GM23338 (cell line): ENCODE measurements at regions not wholly inside any gene's neighbourhood (a gene's known extent, or its start where the extent isn't known, plus 50 kb on each side); places are given as distances from the start of the nearest gene placed in this dataset.

ENCODE experiments used
- ATAC-seq: fragments of 200-7000 bp; cut with Tn5 transposase; 3 replicates; pipeline ENCODE4 v1.9.1; 2020
- DNase-seq: peaks from one replicate; pipeline ENCODE4 v3.0.0-alpha.2; 2015; ENCODE audit warnings: low spot score
- H2AFZ ChIP-seq: fragments of 200-600 bp; sonication (generic); 2 replicates; pipeline ENCODE4 v1.8.0; 2016; ENCODE audit warnings: antibody characterized with exemption, mild to moderate bottlenecking, moderate library complexity
- H3F3A ChIP-seq: fragments of 200-600 bp; sonication (generic); replicated peaks from 2 replicates; pipeline ENCODE4 v1.8.0; 2017; ENCODE audit warnings: antibody characterized with exemption, mixed run types, low read depth
- H3K27ac ChIP-seq: fragments of 200-600 bp; sonication (generic); 2 replicates; pipeline ENCODE4 v1.6.1; 2016; ENCODE audit warnings: low read depth
- H3K27me3 ChIP-seq: fragments of 200-600 bp; sonication (generic); 2 replicates; pipeline ENCODE4 v1.8.0; 2016; ENCODE audit warnings: mild to moderate bottlenecking, mixed run types, moderate library complexity; ENCODE audit not compliant: insufficient read depth
- H3K36me3 ChIP-seq: fragments of 200-600 bp; sonication (generic); 2 replicates; pipeline ENCODE4 v1.8.0; 2016; ENCODE audit warnings: mild to moderate bottlenecking; ENCODE audit not compliant: insufficient read depth
- H3K4me1 ChIP-seq: fragments of 200-600 bp; sonication (generic); 2 replicates; pipeline ENCODE4 v1.8.0; 2016; ENCODE audit warnings: mild to moderate bottlenecking, moderate library complexity; ENCODE audit not compliant: insufficient read depth
- H3K4me2 ChIP-seq: fragments of 200-600 bp; sonication (generic); 2 replicates; pipeline ENCODE4 v1.7.1; 2017; ENCODE audit warnings: mixed run types
- H3K4me3 ChIP-seq: fragments of 200-600 bp; sonication (generic); 2 replicates; pipeline ENCODE4 v1.6.1; 2016; ENCODE audit warnings: mixed run types
- H3K79me2 ChIP-seq: fragments of 200-600 bp; sonication (generic); replicated peaks from 2 replicates; pipeline ENCODE4 v1.8.0; 2017; ENCODE audit warnings: mild to moderate bottlenecking; ENCODE audit not compliant: insufficient read depth
- H3K9me2 ChIP-seq: fragments of 200-600 bp; sonication (generic); 2 replicates; pipeline ENCODE4 v1.8.0; 2017; ENCODE audit not compliant: insufficient read depth
- H4K20me1 ChIP-seq: fragments of 200-600 bp; sonication (generic); replicated peaks from 2 replicates; pipeline ENCODE4 v1.8.0; 2017; ENCODE audit warnings: mild to moderate bottlenecking; ENCODE audit not compliant: insufficient read depth
- H3K27ac Mint-ChIP-seq: 2 replicates; pipeline ENCODE4 v1.8.0; 2020; ENCODE audit warnings: inconsistent platforms, mild to moderate bottlenecking, moderate library complexity, mixed read lengths
- H3K27me3 Mint-ChIP-seq: 3 replicates; pipeline ENCODE4 v1.8.0; 2022; ENCODE audit warnings: low read depth, mild to moderate bottlenecking, moderate library complexity, mixed read lengths, inconsistent platforms; ENCODE audit not compliant: insufficient read depth, poor library complexity
- H3K36me3 Mint-ChIP-seq: 3 replicates; pipeline ENCODE4 v1.8.0; 2021; ENCODE audit warnings: low read depth, mild to moderate bottlenecking, inconsistent platforms, moderate library complexity, mixed read lengths
- H3K4me1 Mint-ChIP-seq: 3 replicates; pipeline ENCODE4 v1.8.0; 2020; ENCODE audit warnings: mild to moderate bottlenecking, inconsistent platforms, mixed read lengths
- H3K4me3 Mint-ChIP-seq: 3 replicates; pipeline ENCODE4 v1.8.0; 2021; ENCODE audit warnings: moderate library complexity, mild to moderate bottlenecking, inconsistent platforms, mixed read lengths
- H3K9me3 Mint-ChIP-seq: 3 replicates; pipeline ENCODE4 v1.8.0; 2020; ENCODE audit warnings: moderate library complexity, mild to moderate bottlenecking, inconsistent platforms, mixed read lengths
- CREB1 ChIP-seq: fragments of 250-450 bp; sonication (Bioruptor Pico); IDR thresholded peaks from 2 replicates; pipeline ENCODE4 v1.5.0; 2020; ENCODE audit warnings: low read depth, mild to moderate bottlenecking, moderate library complexity
- CTCF ChIP-seq, 2 experiments: fragments of 200-600 bp in 1 of 2; sonication (generic) in 1 of 2; conservative IDR thresholded peaks; 2 replicates each; pipeline versions ENCODE4 v1.5.1 to v1.6.1; 2016 to 2017; ENCODE audit warnings: antibody characterized with exemption in 2 of 2, low read depth in 2 of 2, mild to moderate bottlenecking in 2 of 2, moderate library complexity in 1 of 2
- EZH2phosphoT487 ChIP-seq: fragments of 200-600 bp; sonication (generic); IDR thresholded peaks from one replicate; pipeline ENCODE4 v1.8.1; 2018; ENCODE audit warnings: antibody characterized with exemption; ENCODE audit not compliant: unreplicated experiment
- JUNB ChIP-seq: IDR thresholded peaks from one replicate; pipeline ENCODE4 v1.6.1; 2016; ENCODE audit warnings: antibody characterized with exemption; ENCODE audit not compliant: unreplicated experiment
- NANOG ChIP-seq: IDR thresholded peaks from 2 replicates; pipeline ENCODE4 v1.6.1; 2016; ENCODE audit warnings: antibody characterized with exemption, borderline replicate concordance
- POLR2AphosphoS5 ChIP-seq: IDR thresholded peaks from 2 replicates; pipeline ENCODE4 v1.6.1; 2016; ENCODE audit warnings: antibody characterized with exemption, low read depth
- REST ChIP-seq: IDR thresholded peaks from one replicate; pipeline ENCODE4 v1.6.1; 2018; ENCODE audit warnings: antibody characterized with exemption; ENCODE audit not compliant: unreplicated experiment
- STAT1 ChIP-seq: IDR thresholded peaks from one replicate; pipeline ENCODE4 v1.6.1; 2016; ENCODE audit warnings: antibody characterized with exemption; ENCODE audit not compliant: unreplicated experiment
- ZNF114 ChIP-seq: fragments of 250-450 bp; sonication (Bioruptor Pico); IDR thresholded peaks from 2 replicates; pipeline ENCODE4 v1.5.0; 2020; ENCODE audit warnings: mild to moderate bottlenecking, moderate library complexity
- ZNF331 ChIP-seq: fragments of 250-450 bp; sonication (Bioruptor Pico); IDR thresholded peaks from 2 replicates; pipeline ENCODE4 v1.5.0; 2020; ENCODE audit warnings: low read depth, mild to moderate bottlenecking, moderate library complexity
- ZNF462 ChIP-seq: fragments of 250-450 bp; sonication (Bioruptor Pico); IDR thresholded peaks from 2 replicates; pipeline ENCODE4 v1.5.0; 2020; ENCODE audit warnings: mild to moderate bottlenecking, moderate library complexity

GRCh38 chr1:115433483-115433882 is 95.4 kb upstream of the NGF start:
- TF ChIP-seq EZH2phosphoT487 (no peak), STAT1 (no peak), CREB1 (CRISPR knock-in tag) (no peak), ZNF114 (CRISPR knock-in tag) (no peak), POLR2AphosphoS5 (no peak), ZNF331 (CRISPR knock-in tag) (no peak), ZNF462 (CRISPR knock-in tag) (no peak), NANOG (no peak), CTCF (conservative IDR thresholded peaks at IDR 0.05; ENCODE audit: low read depth in 2 of 2) (no peak), JUNB (no peak), REST (no peak)
- Mint-ChIP-seq H3K4me1 (peaks cover 18% of the 10 kb centered on the region), H3K27me3 (peaks cover 2% of the 10 kb centered on the region), H3K4me3 (no peak overlapping the region), H3K27ac (no peak overlapping the region), H3K9me3 (no peaks in the 10 kb centered on the region), H3K36me3 (no peaks in the 10 kb centered on the region)
- Histone ChIP-seq H3K36me3 (no peaks in the 10 kb centered on the region), H3K4me2 (no peak overlapping the region), H3K9me2 (peaks cover 7% of the 10 kb centered on the region; the same call in 1 of the 2 replicates), H3K27ac (no peak overlapping the region), H3K4me3 (no peak overlapping the region), H2AFZ (no peak overlapping the region), H3F3A (no peaks in the 10 kb centered on the region), H3K79me2 (no peaks in the 10 kb centered on the region), H3K4me1 (peaks cover 20% of the 10 kb centered on the region), H4K20me1 (no peaks in the 10 kb centered on the region), H3K27me3 (no peaks in the 10 kb centered on the region)
- DNase-seq (no peak), ATAC-seq (no peak)
